Subcutaneous abdominal adipose tissue (tissue), 5 donors: ENCODE measurements at regions not wholly inside any gene's neighbourhood (a gene's known extent, or its start where the extent isn't known, plus 50 kb on each side); places are given as distances from the start of the nearest gene placed in this dataset.
A peak's percentile ranks its signal among the peaks of the same experiment; 100 is the strongest.

Experiments used
- H3K27ac ChIP-seq: one replicate; pipeline ENCODE4 v1.7.0; 2013; ENCODE audit warnings: low read depth, mild to moderate bottlenecking, inconsistent platforms, low read length, moderate library complexity
- H3K27me3 ChIP-seq, 5 donors: one replicate each; pipeline ENCODE4 v1.7.0; 2013; ENCODE audit warnings: low read length in 5 of 5, inconsistent platforms in 1 of 5; ENCODE audit not compliant: control insufficient read depth in 5 of 5, insufficient read depth in 4 of 5
- H3K36me3 ChIP-seq, 5 donors: one replicate each; pipeline ENCODE4 v1.7.0; 2013; ENCODE audit warnings: low read length in 5 of 5; ENCODE audit not compliant: control insufficient read depth in 5 of 5, insufficient read depth in 5 of 5
- H3K4me1 ChIP-seq, 5 donors: one replicate each; pipeline ENCODE4 v1.7.0; 2013; ENCODE audit warnings: low read length in 5 of 5, mild to moderate bottlenecking in 3 of 5, moderate library complexity in 1 of 5; ENCODE audit not compliant: control insufficient read depth in 5 of 5, insufficient read depth in 5 of 5
- H3K4me3 ChIP-seq, 5 donors: one replicate each; pipeline ENCODE4 v1.7.0; 2013; ENCODE audit warnings: low read length in 5 of 5, low read depth in 1 of 5
- H3K9ac ChIP-seq, 5 donors: one replicate each; pipeline ENCODE4 v1.7.0; 2013; ENCODE audit warnings: low read length in 5 of 5, mild to moderate bottlenecking in 4 of 5, moderate library complexity in 3 of 5
- H3K9me3 ChIP-seq, 5 donors: one replicate each; pipeline ENCODE4 v1.7.0; 2013; ENCODE audit warnings: low read length in 5 of 5; ENCODE audit not compliant: control insufficient read depth in 5 of 5
- donor health status: healthy.
- donor health status: healthy.
- donor health status: healthy.
- donor health status: healthy.
- donor health status: healthy.

DNA sequence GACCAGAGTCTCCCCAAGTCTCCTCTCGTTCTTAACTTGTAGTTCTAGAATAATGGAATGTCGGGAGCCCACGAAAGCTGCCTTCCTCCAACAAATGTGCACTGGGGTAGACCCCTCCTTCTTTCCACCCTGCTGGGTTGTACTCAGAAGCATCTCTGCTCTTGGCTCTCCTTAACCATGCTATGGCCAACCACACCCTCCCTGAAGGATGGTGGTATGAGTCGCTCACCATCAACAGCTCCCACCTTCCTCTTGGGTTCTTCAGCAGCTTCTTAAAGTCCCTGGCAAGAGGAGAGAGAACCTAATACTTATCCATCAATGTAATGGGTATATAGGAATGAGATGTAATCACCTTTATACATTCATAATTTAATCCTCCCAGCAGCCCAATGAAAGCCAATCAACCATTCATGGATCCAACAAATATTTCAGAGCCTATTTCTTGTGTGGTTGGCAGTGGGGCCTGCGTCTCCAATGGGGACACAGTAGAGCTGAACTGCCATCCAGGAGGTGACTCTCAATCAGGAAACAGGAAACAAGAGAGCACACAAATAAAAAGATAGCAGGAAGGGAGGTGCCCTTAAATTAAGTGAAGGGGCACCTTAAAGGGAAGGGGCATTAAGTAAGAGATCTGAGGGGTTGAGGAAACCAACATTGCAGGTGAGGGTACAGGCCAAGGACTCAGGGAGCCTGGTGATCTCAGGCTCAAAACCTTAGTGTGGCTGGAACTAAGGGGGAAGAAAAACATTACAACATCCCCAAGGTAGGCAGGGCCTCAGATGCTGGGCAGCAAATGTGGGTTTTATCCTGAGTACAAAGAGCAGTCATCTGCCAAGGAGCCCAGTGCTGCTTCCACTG, 64.4 kb upstream of the ETS2 start:
- no peak overlapping the region for H3K27ac ChIP-seq
- peaks cover 0 to 8% (median 0%) of the 10 kb centered on the region in 5 donors for H3K4me1 ChIP-seq
- no peak overlapping the region for H3K4me3 ChIP-seq
- H3K36me3 ChIP-seq, result no peaks in the 10 kb centered on the region
- no peaks in the 10 kb centered on the region for H3K27me3 ChIP-seq
- H3K9ac ChIP-seq, result no peak overlapping the region
- H3K9me3 ChIP-seq, result no peaks in the 10 kb centered on the region

GRCh38 chr21:38741950-38742256, 63.8 kb upstream of the ETS2 start:
- H3K27ac ChIP-seq, result no peak overlapping the region
- no peak overlapping the region for H3K9ac ChIP-seq
- H3K4me1 ChIP-seq, result peaks cover 0 to 8% (median 0%) of the 10 kb centered on the region in 5 donors
- H3K27me3 ChIP-seq, result no peaks in the 10 kb centered on the region
- H3K9me3 ChIP-seq, result no peaks in the 10 kb centered on the region
- no peak overlapping the region for H3K4me3 ChIP-seq
- H3K36me3 ChIP-seq, result no peaks in the 10 kb centered on the region

GRCh38 chr21:38742580-38743260, 63.0 kb upstream of the ETS2 start:
- Histone ChIP-seq H3K27ac (no peak overlapping the region), H3K9ac (no peak overlapping the region), H3K4me1 (peaks cover 0 to 8% (median 0%) of the 10 kb centered on the region in 5 donors), H3K9me3 (no peaks in the 10 kb centered on the region), H3K36me3 (no peaks in the 10 kb centered on the region), H3K4me3 (no peak overlapping the region), H3K27me3 (no peaks in the 10 kb centered on the region)

DNA sequence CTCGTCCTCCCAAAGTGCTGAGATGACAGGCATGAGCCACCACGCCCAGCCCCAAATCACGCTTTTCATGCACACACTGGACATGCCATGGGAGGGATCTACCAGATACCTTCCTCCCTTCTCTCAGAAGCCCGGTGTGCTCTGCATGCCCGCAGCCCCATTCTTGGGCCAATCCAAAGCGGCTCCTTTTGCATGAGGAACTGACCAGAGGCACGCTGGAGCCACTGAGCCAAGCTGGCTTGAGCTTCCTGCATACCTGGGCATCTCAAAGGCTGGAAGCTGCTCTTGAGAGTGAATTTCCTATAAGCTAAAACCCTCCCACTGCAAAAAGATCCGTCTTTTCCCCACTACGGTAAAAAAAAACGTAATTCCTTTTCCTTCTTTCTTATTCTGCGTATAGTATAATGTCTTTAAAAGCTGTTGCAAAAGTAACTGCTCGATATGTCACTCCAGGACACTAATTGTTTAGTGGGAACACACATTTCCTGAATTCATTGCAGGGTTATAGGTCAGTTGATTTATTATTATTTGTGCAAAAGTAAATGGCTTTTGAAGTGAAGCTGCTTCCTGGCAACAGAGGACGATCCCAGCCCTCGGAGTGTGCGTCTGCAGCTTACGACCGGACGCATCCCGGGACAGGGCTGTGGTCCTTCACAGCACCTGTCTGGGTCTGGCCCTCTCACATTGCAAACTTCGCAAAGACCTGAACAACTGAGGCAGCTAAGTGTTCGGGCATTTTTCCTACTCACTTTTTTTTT, 61.8 kb upstream of the ETS2 start:
- Histone ChIP-seq H3K27ac (no peak overlapping the region), H3K4me3 (peak overlapping the region in 1 of 5 donors; percentile 19), H3K9ac (no peak overlapping the region), H3K4me1 (peaks cover 0 to 8% (median 0%) of the 10 kb centered on the region in 5 donors), H3K36me3 (no peaks in the 10 kb centered on the region), H3K9me3 (no peaks in the 10 kb centered on the region), H3K27me3 (no peaks in the 10 kb centered on the region)

DNA sequence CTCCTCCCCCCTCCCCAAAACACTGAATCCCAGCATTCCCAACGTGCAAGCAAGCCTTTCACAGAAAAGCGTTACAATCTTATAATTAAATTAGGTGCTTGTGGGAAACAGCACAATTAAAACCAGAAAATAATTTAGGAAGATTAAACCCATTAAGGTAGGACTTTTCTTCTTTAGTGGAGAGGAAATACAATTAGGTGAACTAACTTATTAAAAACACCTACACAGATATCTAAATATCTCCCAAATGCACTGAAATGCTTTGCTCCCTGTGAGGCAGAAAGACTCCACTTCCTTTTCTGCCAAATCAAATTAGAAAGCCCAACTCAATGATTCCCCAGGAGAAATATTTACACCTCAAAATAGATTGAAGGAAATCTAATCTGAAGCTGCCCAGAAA, 60.9 kb upstream of the ETS2 start:
- Histone ChIP-seq H3K36me3 (no peaks in the 10 kb centered on the region), H3K27me3 (no peaks in the 10 kb centered on the region), H3K9me3 (no peaks in the 10 kb centered on the region), H3K9ac (no peak overlapping the region), H3K27ac (no peak overlapping the region), H3K4me1 (peaks cover 0 to 8% (median 0%) of the 10 kb centered on the region in 5 donors), H3K4me3 (no peak overlapping the region)

GRCh38 chr21:38747810-38748209, 57.9 kb upstream of the ETS2 start:
- no peak overlapping the region for H3K9ac ChIP-seq
- H3K4me1 ChIP-seq, result peaks cover 0 to 8% (median 7%) of the 10 kb centered on the region in 5 donors
- H3K27ac ChIP-seq, result no peak overlapping the region
- H3K9me3 ChIP-seq, result no peaks in the 10 kb centered on the region
- no peaks in the 10 kb centered on the region for H3K36me3 ChIP-seq
- peaks cover 0 to 3% (median 0%) of the 10 kb centered on the region in 5 donors for H3K27me3 ChIP-seq
- H3K4me3 ChIP-seq, result no peak overlapping the region

DNA sequence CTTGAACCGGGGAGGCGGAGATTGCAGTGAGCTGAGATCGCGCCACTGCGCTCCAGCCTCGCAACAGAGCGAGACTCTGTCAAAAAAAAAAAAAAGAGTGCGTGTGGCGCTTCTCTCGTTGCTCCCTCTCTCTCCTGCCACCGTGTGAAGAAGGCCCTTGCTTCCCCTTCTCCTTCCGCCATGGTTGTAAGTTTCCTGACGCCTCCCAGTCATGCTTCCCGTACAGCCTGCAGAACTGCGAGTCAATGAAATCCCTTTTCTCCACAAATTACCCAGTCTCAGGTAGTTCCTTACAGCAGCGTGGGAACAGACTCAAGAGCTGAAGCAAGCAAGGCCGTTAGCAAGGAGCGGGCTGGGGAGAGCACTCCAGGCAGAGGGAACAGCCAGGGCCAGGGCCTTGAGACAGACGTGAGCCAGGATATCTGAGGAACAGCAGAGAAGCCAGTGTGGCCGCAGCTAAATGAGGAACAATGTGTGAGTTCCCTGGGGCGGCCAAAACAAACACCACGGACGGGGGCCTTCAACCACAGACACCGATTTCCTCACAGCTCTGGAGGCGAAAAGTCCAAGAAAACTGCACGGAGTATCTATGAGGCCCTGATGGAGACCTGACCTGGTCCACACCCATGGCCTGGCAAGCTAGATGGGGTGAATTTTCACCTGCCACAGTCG, 54.2 kb upstream of the ETS2 start:
- Histone ChIP-seq H3K9ac (no peak overlapping the region), H3K36me3 (no peaks in the 10 kb centered on the region), H3K27me3 (peaks cover 0 to 3% (median 0%) of the 10 kb centered on the region in 5 donors), H3K4me3 (peak overlapping the region in 1 of 5 donors; percentile 35), H3K4me1 (peaks cover 2 to 15% (median 8%) of the 10 kb centered on the region in 5 donors), H3K9me3 (no peaks in the 10 kb centered on the region), H3K27ac (no peak overlapping the region)

DNA sequence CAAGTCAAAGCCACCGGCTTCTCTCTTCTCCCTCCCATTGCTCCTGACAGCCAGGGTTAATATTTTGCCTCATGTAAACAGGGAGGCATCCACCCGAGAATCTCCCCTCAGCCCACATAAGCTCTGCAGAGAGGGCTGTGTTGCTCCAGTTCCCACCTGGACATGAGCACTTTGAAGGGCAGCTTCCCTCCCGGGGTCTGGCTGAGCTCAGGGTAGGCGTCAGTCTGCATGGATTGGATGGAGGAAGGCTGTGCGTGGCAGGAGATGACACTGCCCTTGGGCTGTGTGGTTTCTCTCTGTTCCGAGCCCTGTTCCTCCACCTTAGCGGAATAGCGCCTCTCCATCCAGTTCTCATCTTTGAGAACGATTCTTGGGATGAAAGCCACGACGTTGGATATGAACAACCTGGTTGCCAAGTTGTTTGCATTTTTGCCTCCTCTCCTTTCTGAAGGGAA, 53.7 kb upstream of the ETS2 start:
- Histone ChIP-seq H3K36me3 (no peaks in the 10 kb centered on the region), H3K9ac (no peak overlapping the region), H3K4me1 (peaks cover 2 to 15% (median 8%) of the 10 kb centered on the region in 5 donors), H3K4me3 (no peak overlapping the region), H3K27ac (no peak overlapping the region), H3K27me3 (peaks cover 0 to 3% (median 0%) of the 10 kb centered on the region in 5 donors), H3K9me3 (no peaks in the 10 kb centered on the region)

- peaks cover 0 to 3% (median 0%) of the 10 kb centered on the region in 5 donors for H3K27me3 ChIP-seq
- H3K9me3 ChIP-seq, result no peaks in the 10 kb centered on the region
- H3K27ac ChIP-seq, result no peak overlapping the region
- H3K4me3 ChIP-seq, result no peak overlapping the region
- H3K36me3 ChIP-seq, result no peaks in the 10 kb centered on the region
- H3K9ac ChIP-seq, result no peak overlapping the region
- peaks cover 2 to 15% (median 8%) of the 10 kb centered on the region in 5 donors for H3K4me1 ChIP-seq
These were observed 52.6 kb upstream of the ETS2 start for GRCh38 chr21:38753114-38753513.
